Endodermal cell (in vitro differentiated cells): ENCODE measurements at regions not wholly inside any gene's neighbourhood (a gene's known extent, or its start where the extent isn't known, plus 50 kb on each side); places are given as distances from the start of the nearest gene placed in this dataset.

Source experiments
- DNase-seq: peaks from one replicate; pipeline ENCODE4 v3.0.0-alpha.2; 2017
- H3K27ac ChIP-seq: 2 replicates; pipeline ENCODE4 v1.5.1; 2013; ENCODE audit warnings: mild to moderate bottlenecking, low read depth, low read length, moderate library complexity
- H3K27me3 ChIP-seq: 2 replicates; pipeline ENCODE4 v1.6.1; 2013; ENCODE audit warnings: mild to moderate bottlenecking, low read length, moderate library complexity; ENCODE audit not compliant: insufficient read depth, control insufficient read depth, poor library complexity, severe bottlenecking
- H3K36me3 ChIP-seq: 2 replicates; pipeline ENCODE4 v1.7.0; 2013; ENCODE audit warnings: mild to moderate bottlenecking, low read length, moderate library complexity; ENCODE audit not compliant: control insufficient read depth, insufficient read depth
- H3K4me1 ChIP-seq: one replicate; pipeline ENCODE4 v1.7.0; 2013; ENCODE audit warnings: low read length; ENCODE audit not compliant: control insufficient read depth, insufficient read depth
- H3K4me3 ChIP-seq: 2 replicates; pipeline ENCODE4 v1.5.1; 2013; ENCODE audit warnings: mild to moderate bottlenecking, low read length, moderate library complexity
- H3K9ac ChIP-seq: 2 replicates; pipeline ENCODE4 v1.6.1; 2013; ENCODE audit warnings: mild to moderate bottlenecking, low read length, moderate library complexity; ENCODE audit not compliant: poor library complexity, severe bottlenecking; ENCODE audit errors: extremely low read depth
- H3K9me3 ChIP-seq: 2 replicates; pipeline ENCODE4 v1.6.1; 2013; ENCODE audit warnings: mild to moderate bottlenecking, low read length, moderate library complexity; ENCODE audit not compliant: control insufficient read depth
- H3K27ac Mint-ChIP-seq: 2 replicates; pipeline ENCODE4 v1.8.0; 2020; ENCODE audit warnings: mixed read lengths
- H3K27me3 Mint-ChIP-seq: 2 replicates; pipeline ENCODE4 v1.8.0; 2021; ENCODE audit warnings: mild to moderate bottlenecking, mixed read lengths; ENCODE audit not compliant: insufficient read depth
- H3K36me3 Mint-ChIP-seq: 2 replicates; pipeline ENCODE4 v1.8.0; 2020; ENCODE audit warnings: low read depth, mixed read lengths
- H3K4me1 Mint-ChIP-seq: 2 replicates; pipeline ENCODE4 v1.8.0; 2020; ENCODE audit warnings: mixed read lengths
- H3K4me3 Mint-ChIP-seq: 2 replicates; pipeline ENCODE4 v1.8.0; 2020; ENCODE audit warnings: mild to moderate bottlenecking, moderate library complexity, mixed read lengths
- H3K9me3 Mint-ChIP-seq: 2 replicates; pipeline ENCODE4 v1.8.0; 2020; ENCODE audit warnings: mild to moderate bottlenecking, mixed read lengths
- WGBS, 2 experiments: methylation state at CpG; one replicate each; pipeline versions ENCODE4 v1.1.5 to v1.1.7; 2013; ENCODE audit warnings: missing lambda C conversion rate in 2 of 2, mixed read lengths in 1 of 2; ENCODE audit not compliant: insufficient coverage in 1 of 2, insufficient read length in 1 of 2; 5-methylcytosine and 5-hydroxymethylcytosine counted together
- TF ChIP-seq, protein P1 (sequence below): fragments of 200-600 bp; sonication (generic); conservative IDR thresholded peaks from 2 replicates; pipeline ENCODE4 v1.5.0; 2021; ENCODE audit warnings: antibody characterized with exemption, mild to moderate bottlenecking

DNA sequence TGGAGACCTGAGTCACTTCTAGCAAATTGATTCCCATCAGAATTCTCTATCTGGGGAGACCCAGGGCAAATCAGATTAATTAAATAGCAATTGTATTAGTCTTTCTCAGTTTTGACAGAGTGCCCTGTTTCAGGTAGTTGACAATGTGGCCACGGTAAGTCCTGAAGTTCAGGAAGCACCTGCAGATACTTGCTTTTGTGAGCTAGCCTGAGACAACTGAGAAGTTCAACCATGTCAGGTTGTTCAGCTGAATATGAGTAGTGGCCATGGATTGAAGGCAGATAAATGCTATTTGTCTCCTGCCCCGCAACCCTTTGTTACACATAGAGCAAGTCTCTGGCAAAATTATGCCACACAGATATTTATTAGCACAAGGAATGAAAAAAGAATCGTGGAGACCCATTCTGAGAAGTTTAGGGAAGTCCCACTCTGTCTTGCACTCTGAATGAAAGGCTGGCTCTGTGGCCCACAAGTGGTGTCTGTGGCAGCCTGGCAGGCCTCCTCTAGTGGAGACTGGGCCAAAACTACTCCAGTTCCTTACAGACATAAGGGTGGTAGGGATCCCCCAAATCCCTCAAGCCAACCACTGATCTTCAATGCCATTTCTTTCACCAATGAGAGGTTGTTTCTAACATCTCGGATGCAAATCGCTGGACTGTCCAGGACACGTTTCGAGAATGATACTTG, 61.3 kb downstream of the POU3F3 start:
- DNase-seq, result no peak
- WGBS, 2 experiments, result 94 to 95% methylated on average over 2 to 7 of the region's 7 CpGs
- Histone ChIP-seq H3K36me3 (no peaks in the 10 kb centered on the region), H3K27ac (no peak overlapping the region), H3K9ac (no peak overlapping the region), H3K9me3 (no peaks in the 10 kb centered on the region), H3K4me3 (no peak overlapping the region), H3K4me1 (no peaks in the 10 kb centered on the region), H3K27me3 (no peaks in the 10 kb centered on the region)
- TF ChIP-seq, protein P1, sequence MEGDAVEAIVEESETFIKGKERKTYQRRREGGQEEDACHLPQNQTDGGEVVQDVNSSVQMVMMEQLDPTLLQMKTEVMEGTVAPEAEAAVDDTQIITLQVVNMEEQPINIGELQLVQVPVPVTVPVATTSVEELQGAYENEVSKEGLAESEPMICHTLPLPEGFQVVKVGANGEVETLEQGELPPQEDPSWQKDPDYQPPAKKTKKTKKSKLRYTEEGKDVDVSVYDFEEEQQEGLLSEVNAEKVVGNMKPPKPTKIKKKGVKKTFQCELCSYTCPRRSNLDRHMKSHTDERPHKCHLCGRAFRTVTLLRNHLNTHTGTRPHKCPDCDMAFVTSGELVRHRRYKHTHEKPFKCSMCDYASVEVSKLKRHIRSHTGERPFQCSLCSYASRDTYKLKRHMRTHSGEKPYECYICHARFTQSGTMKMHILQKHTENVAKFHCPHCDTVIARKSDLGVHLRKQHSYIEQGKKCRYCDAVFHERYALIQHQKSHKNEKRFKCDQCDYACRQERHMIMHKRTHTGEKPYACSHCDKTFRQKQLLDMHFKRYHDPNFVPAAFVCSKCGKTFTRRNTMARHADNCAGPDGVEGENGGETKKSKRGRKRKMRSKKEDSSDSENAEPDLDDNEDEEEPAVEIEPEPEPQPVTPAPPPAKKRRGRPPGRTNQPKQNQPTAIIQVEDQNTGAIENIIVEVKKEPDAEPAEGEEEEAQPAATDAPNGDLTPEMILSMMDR, result no peak
- H3K27me3 Mint-ChIP-seq, result no peaks in the 10 kb centered on the region
- H3K36me3 Mint-ChIP-seq, result no peaks in the 10 kb centered on the region
- no peak overlapping the region for H3K4me3 Mint-ChIP-seq
- H3K4me1 Mint-ChIP-seq, result no peaks in the 10 kb centered on the region
- H3K9me3 Mint-ChIP-seq, result no peaks in the 10 kb centered on the region
- no peak overlapping the region for H3K27ac Mint-ChIP-seq

DNA sequence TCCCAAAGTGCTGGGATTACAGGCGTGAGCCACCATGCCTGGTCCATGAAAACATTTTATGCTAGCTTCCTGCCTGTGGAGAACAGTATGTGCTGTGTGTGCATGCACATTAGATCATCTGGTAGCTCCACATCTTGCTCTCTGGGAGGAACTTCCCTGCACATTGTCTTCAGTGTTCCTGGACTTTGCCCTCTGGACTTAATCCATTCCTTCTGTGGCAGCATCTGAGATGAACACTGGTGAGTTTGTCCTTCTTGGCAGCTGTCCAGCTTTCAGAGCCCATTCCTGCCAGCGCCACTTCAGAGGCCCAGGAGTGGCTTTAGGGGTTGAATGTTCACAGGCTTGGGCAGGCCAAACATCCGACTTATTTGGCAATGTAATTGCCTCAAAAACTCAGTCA, 65.2 kb downstream of the POU3F3 start:
- no peaks in the 10 kb centered on the region for H3K27me3 ChIP-seq
- no peaks in the 10 kb centered on the region for H3K36me3 ChIP-seq
- no peak for DNase-seq
- WGBS, 2 experiments, result 90 to 100% methylated on average over 2 to 3 of the region's 3 CpGs
- TF ChIP-seq, protein P1, result no peak
- H3K4me3 Mint-ChIP-seq, result no peak overlapping the region
- H3K9ac ChIP-seq, result no peak overlapping the region
- no peaks in the 10 kb centered on the region for H3K4me1 ChIP-seq
- no peak overlapping the region for H3K27ac ChIP-seq
- no peaks in the 10 kb centered on the region for H3K4me1 Mint-ChIP-seq
- H3K4me3 ChIP-seq, result no peak overlapping the region
- H3K27me3 Mint-ChIP-seq, result no peaks in the 10 kb centered on the region
- H3K9me3 Mint-ChIP-seq, result no peaks in the 10 kb centered on the region
- H3K27ac Mint-ChIP-seq, result no peak overlapping the region
- no peaks in the 10 kb centered on the region for H3K9me3 ChIP-seq
- H3K36me3 Mint-ChIP-seq, result no peaks in the 10 kb centered on the region

DNA sequence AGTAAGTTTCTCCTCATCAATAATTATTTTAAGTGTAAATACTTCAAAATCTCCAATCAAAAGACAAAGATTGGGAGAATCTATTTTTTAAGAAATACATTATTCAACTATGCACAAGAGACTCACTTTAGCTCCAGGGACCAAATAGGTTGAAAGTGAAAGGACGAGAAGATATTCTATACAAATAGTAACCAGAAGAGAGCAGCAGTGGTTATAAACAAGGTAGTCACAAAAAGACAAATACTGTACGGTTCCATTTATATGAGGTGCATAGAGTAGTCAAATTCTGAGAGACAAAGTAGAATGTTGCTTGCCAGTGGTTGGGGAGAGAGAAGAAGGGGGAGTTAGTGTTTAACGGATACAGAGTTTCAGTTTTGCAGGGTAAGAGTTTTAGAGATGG, 69.8 kb downstream of the POU3F3 start:
- H3K9me3 ChIP-seq, result no peaks in the 10 kb centered on the region
- no peaks in the 10 kb centered on the region for H3K27me3 ChIP-seq
- H3K36me3 ChIP-seq, result no peaks in the 10 kb centered on the region
- DNase-seq, result no peak
- Mint-ChIP-seq H3K4me1 (no peaks in the 10 kb centered on the region), H3K9me3 (no peaks in the 10 kb centered on the region), H3K27me3 (no peaks in the 10 kb centered on the region), H3K4me3 (no peak overlapping the region), H3K27ac (no peak overlapping the region), H3K36me3 (no peaks in the 10 kb centered on the region)
- H3K4me3 ChIP-seq, result no peak overlapping the region
- 82 to 86% methylated on average over 1 to 3 of the region's 3 CpGs for WGBS, 2 experiments
- no peak overlapping the region for H3K9ac ChIP-seq
- no peaks in the 10 kb centered on the region for H3K4me1 ChIP-seq
- H3K27ac ChIP-seq, result no peak overlapping the region
- TF ChIP-seq, protein P1, result no peak
